Right lobe of liver (tissue), 6 donors: ENCODE measurements at regions not wholly inside any gene's neighbourhood (a gene's known extent, or its start where the extent isn't known, plus 50 kb on each side); places are given as distances from the start of the nearest gene placed in this dataset.
"Not testable (repeated sequence)": the region's sequence is repeated elsewhere in the genome, so short reads cannot be mapped to it uniquely, and the experiment has no call there.

Experiments used
- ATAC-seq, 4 donors: fragments of 200-7000 bp; cut with Tn5 transposase; one replicate each; pipeline ENCODE4 v1.9.1; 2020; ENCODE audit warnings: mild to moderate bottlenecking in 4 of 4, moderate library complexity in 4 of 4
- DNase-seq, 3 donors: peaks; one replicate each; pipeline ENCODE4 v3.0.0-alpha.2; 2020
- H3K27ac ChIP-seq, 3 donors: fragments of 200-600 bp; one replicate each; pipeline ENCODE4 v1.8.0; 2022
- H3K27me3 ChIP-seq, 2 donors: fragments of 200-600 bp; one replicate each; pipeline ENCODE4 v1.8.0; 2022
- H3K36me3 ChIP-seq, 4 donors: fragments of 200-600 bp; sonication (generic) in 1 of 4; one replicate each; pipeline versions ENCODE4 v1.5.1 to v1.8.0; 2017 to 2022; ENCODE audit warnings: control low read depth in 1 of 4
- H3K4me1 ChIP-seq, 4 donors: fragments of 200-600 bp; sonication (generic) in 1 of 4; one replicate each; pipeline versions ENCODE4 v1.5.1 to v1.8.0; 2017 to 2022; ENCODE audit warnings: control low read depth in 1 of 4
- H3K4me3 ChIP-seq, 3 donors: fragments of 200-600 bp; one replicate each; pipeline ENCODE4 v1.8.0; 2022
- H3K9me3 ChIP-seq, 4 donors: fragments of 200-600 bp; sonication (generic) in 1 of 4; one replicate each; pipeline versions ENCODE4 v1.5.1 to v1.8.0; 2017 to 2022; ENCODE audit warnings: control low read depth in 1 of 4
- POLR2A ChIP-seq: fragments of 450-650 bp; IDR thresholded peaks from one replicate; pipeline ENCODE4 v1.6.1; 2017; ENCODE audit warnings: antibody characterized with exemption, mild to moderate bottlenecking
- WGBS: methylation state at CpG from one replicate; pipeline ENCODE4 v1.1.6; 2018; ENCODE audit warnings: low coverage, low lambda C conversion rate; ENCODE audit not compliant: insufficient coverage; ENCODE audit errors: missing lambda C conversion rate; 5-methylcytosine and 5-hydroxymethylcytosine counted together
- intact Hi-C, 2 donors: fragments of 100-400 bp; cut with DNase I; formaldehyde crosslinking; loops; one replicate each; pipeline versions ENCODE4 v1.11.2 to v1.14.1; 2022
- TF ChIP-seq, protein P1 (sequence below), 4 donors: fragments of 200-600 bp in 3 of 4; fragments of 450-650 bp in 1 of 4; IDR thresholded peaks; one replicate each; pipeline versions ENCODE4 v1.5.1 to v1.8.0; 2016 to 2022; ENCODE audit warnings: antibody characterized with exemption in 4 of 4, mild to moderate bottlenecking in 2 of 4
- donor health status: DM: no; HTN: yes; CAD: no.
- donor health status: DM: no; HTN: no; CAD: no.
- donor health status: DM: no; HTN: no; CAD: no.
- donor health status: DM: no; HTN: yes; CAD: no.
- donor health status: DM: no; HTN: yes; CAD: no.

DNA sequence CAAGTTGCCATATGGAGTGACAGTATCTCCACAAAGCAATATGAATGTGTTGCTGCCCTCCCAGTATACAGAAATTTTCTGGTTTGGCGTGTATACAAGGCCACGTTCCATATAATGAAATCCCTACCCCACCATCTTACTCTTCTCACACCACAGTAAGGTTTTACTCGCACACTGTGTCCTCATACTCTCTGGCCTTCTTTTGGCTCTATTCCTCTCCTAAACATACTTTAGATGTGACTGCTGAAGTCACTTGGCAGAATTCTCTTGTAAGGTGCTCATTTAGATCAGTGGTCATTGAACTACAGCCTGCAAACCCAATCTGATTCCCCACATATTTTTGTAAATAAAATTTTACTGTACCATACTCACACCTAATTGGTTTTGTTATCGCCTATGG lies 123.2 kb downstream of the RFPL4B start:
- Histone ChIP-seq H3K4me3 (no peak overlapping the region), H3K36me3 (no peaks in the 10 kb centered on the region), H3K27me3 (no peaks in the 10 kb centered on the region), H3K4me1 (no peaks in the 10 kb centered on the region), H3K9me3 (no peaks in the 10 kb centered on the region), H3K27ac (no peak overlapping the region)
- DNase-seq (no peak), ATAC-seq (no peak)
- 59% methylated on average over 4 of the region's 4 CpGs for WGBS
- intact Hi-C loops = no loop called here
- TF ChIP-seq POLR2A = no peak
- TF ChIP-seq, protein P1, sequence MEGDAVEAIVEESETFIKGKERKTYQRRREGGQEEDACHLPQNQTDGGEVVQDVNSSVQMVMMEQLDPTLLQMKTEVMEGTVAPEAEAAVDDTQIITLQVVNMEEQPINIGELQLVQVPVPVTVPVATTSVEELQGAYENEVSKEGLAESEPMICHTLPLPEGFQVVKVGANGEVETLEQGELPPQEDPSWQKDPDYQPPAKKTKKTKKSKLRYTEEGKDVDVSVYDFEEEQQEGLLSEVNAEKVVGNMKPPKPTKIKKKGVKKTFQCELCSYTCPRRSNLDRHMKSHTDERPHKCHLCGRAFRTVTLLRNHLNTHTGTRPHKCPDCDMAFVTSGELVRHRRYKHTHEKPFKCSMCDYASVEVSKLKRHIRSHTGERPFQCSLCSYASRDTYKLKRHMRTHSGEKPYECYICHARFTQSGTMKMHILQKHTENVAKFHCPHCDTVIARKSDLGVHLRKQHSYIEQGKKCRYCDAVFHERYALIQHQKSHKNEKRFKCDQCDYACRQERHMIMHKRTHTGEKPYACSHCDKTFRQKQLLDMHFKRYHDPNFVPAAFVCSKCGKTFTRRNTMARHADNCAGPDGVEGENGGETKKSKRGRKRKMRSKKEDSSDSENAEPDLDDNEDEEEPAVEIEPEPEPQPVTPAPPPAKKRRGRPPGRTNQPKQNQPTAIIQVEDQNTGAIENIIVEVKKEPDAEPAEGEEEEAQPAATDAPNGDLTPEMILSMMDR (IDR thresholded peaks at IDR 0.05) = no peak

- Histone ChIP-seq H3K4me1 (no peaks in the 10 kb centered on the region), H3K36me3 (no peaks in the 10 kb centered on the region), H3K9me3 (no peaks in the 10 kb centered on the region), H3K27me3 (no peaks in the 10 kb centered on the region), H3K4me3 (no peak overlapping the region), H3K27ac (no peak overlapping the region)
- intact Hi-C loops = no loop called here
- DNase-seq (no peak), ATAC-seq (no peak)
- TF ChIP-seq, protein P1 (IDR thresholded peaks at IDR 0.05) = no peak
- TF ChIP-seq POLR2A = no peak
- WGBS = 44% methylated on average over 1 of the region's 1 CpG
These were observed 123.8 kb downstream of the RFPL4B start for GRCh38 chr6:112470950-112471349.

DNA sequence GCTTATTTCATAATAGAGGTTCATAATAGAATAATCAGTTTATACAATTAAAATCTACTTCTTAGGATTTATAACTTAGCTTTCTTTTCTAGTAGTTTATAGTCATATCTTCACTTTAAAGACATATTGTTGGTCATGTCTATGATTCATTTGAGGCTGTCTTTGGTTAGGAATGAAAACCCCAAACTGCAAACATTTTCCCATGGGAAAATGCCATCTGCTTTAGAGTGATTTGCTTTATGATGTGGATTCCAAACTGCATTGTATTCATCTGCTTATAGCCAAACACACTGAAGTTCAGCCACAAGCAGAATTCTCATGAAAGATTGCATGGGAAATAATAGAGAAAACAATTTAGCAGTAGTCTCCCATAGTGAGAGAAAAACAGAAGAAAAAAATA lies 128.0 kb downstream of the RFPL4B start:
- DNase-seq (no peak), ATAC-seq (no peak)
- no peak overlapping the region for H3K4me3 ChIP-seq
- H3K9me3 ChIP-seq = no peaks in the 10 kb centered on the region
- H3K4me1 ChIP-seq = no peaks in the 10 kb centered on the region
- no peak for TF ChIP-seq POLR2A
- TF ChIP-seq, protein P1 (IDR thresholded peaks at IDR 0.05) = no peak
- no peak overlapping the region for H3K27ac ChIP-seq
- H3K36me3 ChIP-seq = no peaks in the 10 kb centered on the region
- intact Hi-C loops = no loop called here
- H3K27me3 ChIP-seq = no peaks in the 10 kb centered on the region

- ATAC-seq (no peak), DNase-seq (no peak)
- no peaks in the 10 kb centered on the region for H3K4me1 ChIP-seq
- WGBS = 67% methylated on average over 5 of the region's 5 CpGs
- H3K27me3 ChIP-seq = no peaks in the 10 kb centered on the region
- H3K9me3 ChIP-seq = no peaks in the 10 kb centered on the region
- TF ChIP-seq POLR2A = no peak
- TF ChIP-seq, protein P1 (IDR thresholded peaks at IDR 0.05) = no peak
- no peaks in the 10 kb centered on the region for H3K36me3 ChIP-seq
- intact Hi-C loops = no loop called here
- no peak overlapping the region for H3K4me3 ChIP-seq
- H3K27ac ChIP-seq = no peak overlapping the region
These were observed 130.0 kb downstream of the RFPL4B start for GRCh38 chr6:112477125-112477524.

DNA sequence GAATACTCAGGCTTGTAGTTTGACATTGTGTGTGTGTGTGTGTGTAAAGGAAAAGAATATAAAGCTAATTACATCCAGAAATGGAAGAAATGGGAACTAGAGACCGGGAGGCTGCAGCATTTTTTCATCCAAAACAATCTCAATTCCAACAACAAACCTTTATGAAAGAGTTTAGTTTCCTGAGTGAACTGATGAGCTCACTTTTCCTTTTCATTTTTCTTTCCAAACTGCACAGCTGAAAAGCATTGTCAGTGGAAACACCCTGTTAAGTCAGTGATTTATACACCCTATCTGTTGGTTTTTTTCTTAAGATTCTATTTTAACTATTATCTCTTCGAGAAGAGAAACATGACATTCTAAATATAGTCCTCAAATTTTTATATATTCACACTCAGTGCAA lies 130.9 kb downstream of the RFPL4B start:
- ATAC-seq (no peak), DNase-seq (no peak)
- TF ChIP-seq, protein P1 (IDR thresholded peaks at IDR 0.05) = no peak
- TF ChIP-seq POLR2A = no peak
- H3K27ac ChIP-seq = no peak overlapping the region
- H3K4me3 ChIP-seq = no peak overlapping the region
- H3K36me3 ChIP-seq = no peaks in the 10 kb centered on the region
- no peaks in the 10 kb centered on the region for H3K4me1 ChIP-seq
- WGBS = 19% methylated on average over 2 of the region's 2 CpGs
- intact Hi-C loops = no loop called here
- H3K9me3 ChIP-seq = no peaks in the 10 kb centered on the region
- H3K27me3 ChIP-seq = no peaks in the 10 kb centered on the region

DNA sequence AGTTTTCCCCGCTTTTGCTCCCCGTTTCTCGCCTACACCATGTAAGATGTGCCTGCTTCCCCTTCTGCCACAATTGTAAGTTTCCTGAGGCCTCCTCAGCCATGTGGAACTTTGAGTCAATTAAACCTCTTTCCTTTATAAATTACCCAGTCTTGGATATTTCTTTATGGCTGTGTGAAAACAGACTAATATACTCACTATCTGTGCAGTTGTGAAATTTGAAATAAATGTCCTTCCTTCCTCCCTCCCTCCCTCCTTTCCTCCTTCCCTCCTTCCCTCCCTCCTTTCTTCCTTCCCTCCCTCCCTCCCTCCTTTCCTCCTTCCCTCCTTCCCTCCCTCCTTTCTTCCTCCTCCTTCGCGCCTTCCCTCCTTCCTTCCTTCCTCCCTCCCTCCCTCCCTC lies 132.8 kb downstream of the RFPL4B start:
- 54% methylated on average over 5 of the region's 5 CpGs for WGBS
- DNase-seq, ATAC-seq: not testable (repeated sequence)

More for the DNA sequence above, 132.8 kb downstream of the RFPL4B start:
- H3K36me3 ChIP-seq, H3K27me3 ChIP-seq, intact Hi-C loops, H3K9me3 ChIP-seq, H3K27ac ChIP-seq, H3K4me1 ChIP-seq, H3K4me3 ChIP-seq: not testable (repeated sequence)
